Activated B cell treated with CpG ODN at 0.5 μM for 24 hours (primary cell): ENCODE measurements at regions not wholly inside any gene's neighbourhood (a gene's known extent, or its start where the extent isn't known, plus 50 kb on each side); places are given as distances from the start of the nearest gene placed in this dataset.

Source experiments
- ATAC-seq: fragments of 200-7000 bp; cut with Tn5 transposase; one replicate; pipeline ENCODE4 v1.10.0; 2021; ENCODE audit warnings: low read depth, mild to moderate bottlenecking, moderate library complexity
- CTCF ChIA-PET: fragments of 350-600 bp; sonication (Branson Sonifier 250); formaldehyde crosslinking; loops from one replicate; lab custom pipeline; 2021; ENCODE audit warnings: antibody characterized with exemption; lab: Charles Lee
- POLR2A ChIA-PET: fragments of 350-600 bp; sonication (Branson Sonifier 250); formaldehyde crosslinking; loops from one replicate; lab custom pipeline; 2021; ENCODE audit warnings: antibody characterized with exemption; lab: Charles Lee
- DNase-seq: peaks from one replicate; pipeline ENCODE4 v3.0.0; 2022
- H3K27ac Mint-ChIP-seq: one replicate; pipeline ENCODE4 v1.8.0; 2020; ENCODE audit warnings: mixed read lengths
- H3K27me3 Mint-ChIP-seq: one replicate; pipeline ENCODE4 v1.8.0; 2021; ENCODE audit warnings: mixed read lengths
- H3K36me3 Mint-ChIP-seq: one replicate; pipeline ENCODE4 v1.8.0; 2021; ENCODE audit warnings: low read depth, mixed read lengths
- H3K4me1 Mint-ChIP-seq: one replicate; pipeline ENCODE4 v1.8.0; 2021; ENCODE audit warnings: mixed read lengths
- H3K4me3 Mint-ChIP-seq: one replicate; pipeline ENCODE4 v1.8.0; 2020; ENCODE audit warnings: mild to moderate bottlenecking, mixed read lengths
- H3K9me3 Mint-ChIP-seq: one replicate; pipeline ENCODE4 v1.8.0; 2020; ENCODE audit warnings: mixed read lengths
- intact Hi-C: fragments of 100-400 bp; cut with micrococcal nuclease; formaldehyde crosslinking; loops from one replicate; pipeline ENCODE4 v1.15.1; 2024
- TF ChIP-seq, protein P1 (sequence below): fragments of 200-600 bp; IDR thresholded peaks from one replicate; pipeline ENCODE4 v1.8.0; 2022; ENCODE audit warnings: antibody characterized with exemption, mild to moderate bottlenecking

DNA sequence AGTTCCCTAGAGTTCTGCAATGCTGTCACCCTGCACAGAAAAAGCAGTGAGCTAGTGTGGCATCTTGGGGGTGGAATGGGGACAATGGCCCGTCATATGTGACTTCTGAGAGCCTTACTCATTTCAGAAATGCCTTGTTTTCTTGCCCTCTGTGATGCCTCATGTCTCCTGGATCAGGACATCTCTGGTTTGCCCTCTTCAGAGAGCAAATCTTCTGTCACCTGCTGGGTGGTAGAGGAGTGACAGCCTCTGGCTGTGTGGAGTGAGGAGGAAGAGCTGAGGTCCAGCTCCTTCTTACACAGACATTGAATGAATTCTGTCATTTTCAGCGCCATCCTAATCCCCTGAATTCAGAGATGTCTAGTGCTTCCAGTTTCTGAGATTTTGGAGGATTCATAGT, 55.6 kb upstream of the PHLPP1 start:
- Mint-ChIP-seq H3K4me3 (no peak overlapping the region), H3K9me3 (no peaks in the 10 kb centered on the region), H3K27me3 (no peaks in the 10 kb centered on the region), H3K4me1 (no peaks in the 10 kb centered on the region), H3K27ac (no peak overlapping the region), H3K36me3 (no peaks in the 10 kb centered on the region)
- no peak for ATAC-seq
- intact Hi-C loops = no loop called here
- TF ChIP-seq, protein P1, sequence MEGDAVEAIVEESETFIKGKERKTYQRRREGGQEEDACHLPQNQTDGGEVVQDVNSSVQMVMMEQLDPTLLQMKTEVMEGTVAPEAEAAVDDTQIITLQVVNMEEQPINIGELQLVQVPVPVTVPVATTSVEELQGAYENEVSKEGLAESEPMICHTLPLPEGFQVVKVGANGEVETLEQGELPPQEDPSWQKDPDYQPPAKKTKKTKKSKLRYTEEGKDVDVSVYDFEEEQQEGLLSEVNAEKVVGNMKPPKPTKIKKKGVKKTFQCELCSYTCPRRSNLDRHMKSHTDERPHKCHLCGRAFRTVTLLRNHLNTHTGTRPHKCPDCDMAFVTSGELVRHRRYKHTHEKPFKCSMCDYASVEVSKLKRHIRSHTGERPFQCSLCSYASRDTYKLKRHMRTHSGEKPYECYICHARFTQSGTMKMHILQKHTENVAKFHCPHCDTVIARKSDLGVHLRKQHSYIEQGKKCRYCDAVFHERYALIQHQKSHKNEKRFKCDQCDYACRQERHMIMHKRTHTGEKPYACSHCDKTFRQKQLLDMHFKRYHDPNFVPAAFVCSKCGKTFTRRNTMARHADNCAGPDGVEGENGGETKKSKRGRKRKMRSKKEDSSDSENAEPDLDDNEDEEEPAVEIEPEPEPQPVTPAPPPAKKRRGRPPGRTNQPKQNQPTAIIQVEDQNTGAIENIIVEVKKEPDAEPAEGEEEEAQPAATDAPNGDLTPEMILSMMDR = no peak
- ChIA-PET CTCF (no interaction called here), POLR2A (no interaction called here)
- no peak for DNase-seq

GRCh38 chr18:62660691-62661090, 54.6 kb upstream of the PHLPP1 start:
- Mint-ChIP-seq H3K4me3 (no peak overlapping the region), H3K9me3 (no peaks in the 10 kb centered on the region), H3K4me1 (no peaks in the 10 kb centered on the region), H3K27ac (no peak overlapping the region), H3K27me3 (no peaks in the 10 kb centered on the region), H3K36me3 (no peaks in the 10 kb centered on the region)
- intact Hi-C loops = no loop called here
- ChIA-PET CTCF (no interaction called here), POLR2A (no interaction called here)
- DNase-seq (no peak), ATAC-seq (no peak)
- TF ChIP-seq, protein P1 = no peak

GRCh38 chr18:62663731-62664336, 51.5 kb upstream of the PHLPP1 start:
- DNase-seq (no peak), ATAC-seq (no peak)
- Mint-ChIP-seq H3K4me1 (no peaks in the 10 kb centered on the region), H3K9me3 (no peaks in the 10 kb centered on the region), H3K4me3 (no peak overlapping the region), H3K27me3 (no peaks in the 10 kb centered on the region), H3K36me3 (no peaks in the 10 kb centered on the region), H3K27ac (no peak overlapping the region)
- intact Hi-C loops = no loop called here
- TF ChIP-seq, protein P1 = no peak
- CTCF ChIA-PET = no interaction called here
- POLR2A ChIA-PET = interaction anchor here (0.6 kb wide), 1 partner anchor 484 kb away, joined by 3 read pairs; no protein-coding TSS in a partner anchor

DNA sequence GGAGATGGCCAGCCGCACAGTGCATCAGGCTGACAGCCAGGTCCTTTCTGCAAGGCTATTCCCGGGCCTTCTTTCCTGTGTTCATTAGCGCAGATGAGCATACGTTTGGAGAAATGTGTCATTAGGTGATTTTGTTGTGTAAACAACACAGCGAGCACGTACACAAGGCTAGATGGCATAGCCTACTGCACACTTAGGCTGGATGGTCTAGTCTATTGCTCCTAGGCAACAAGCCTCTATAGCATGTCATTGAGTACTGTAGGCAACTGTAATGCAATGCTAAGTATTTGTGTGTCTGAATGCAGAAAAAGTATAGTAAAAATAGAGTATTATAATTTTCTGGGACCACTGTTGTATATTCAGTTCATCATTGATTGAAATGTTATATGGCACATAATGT, 50.9 kb upstream of the PHLPP1 start:
- TF ChIP-seq, protein P1 = no peak
- intact Hi-C loops = no loop called here
- ChIA-PET POLR2A (interaction anchor here (0.6 kb wide), 1 partner anchor 484 kb away, joined by 3 read pairs; no protein-coding TSS in a partner anchor), CTCF (no interaction called here)
- no peak overlapping the region for H3K27ac Mint-ChIP-seq
- no peak for DNase-seq
- no peaks in the 10 kb centered on the region for H3K27me3 Mint-ChIP-seq
- ATAC-seq = no peak
- no peaks in the 10 kb centered on the region for H3K4me1 Mint-ChIP-seq
- no peaks in the 10 kb centered on the region for H3K9me3 Mint-ChIP-seq
- H3K36me3 Mint-ChIP-seq = no peaks in the 10 kb centered on the region
- H3K4me3 Mint-ChIP-seq = no peak overlapping the region

DNA sequence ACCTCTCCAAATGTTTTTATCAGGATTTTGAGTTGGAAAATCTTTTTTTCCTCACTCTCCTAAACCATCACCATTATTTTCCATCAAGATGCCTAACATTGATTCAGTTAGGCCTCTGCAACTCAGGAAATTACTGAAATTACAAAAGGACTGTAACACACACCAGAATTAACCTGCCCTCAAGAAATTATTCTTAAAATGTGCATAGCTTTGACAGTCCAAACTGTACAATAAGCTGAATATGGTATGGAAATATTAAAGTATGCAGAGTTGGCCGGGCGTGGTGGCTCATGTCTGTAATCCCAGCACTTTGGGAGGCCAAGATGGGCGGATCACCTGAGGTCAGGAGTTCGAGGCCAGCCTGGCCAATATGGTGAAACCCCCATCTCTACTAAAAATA, 50.2 kb upstream of the PHLPP1 start:
- ChIA-PET POLR2A (no interaction called here), CTCF (no interaction called here)
- no peaks in the 10 kb centered on the region for H3K27me3 Mint-ChIP-seq
- ATAC-seq (no peak), DNase-seq (no peak)
- intact Hi-C loops = no loop called here
- H3K9me3 Mint-ChIP-seq = no peaks in the 10 kb centered on the region
- TF ChIP-seq, protein P1 = no peak
- no peaks in the 10 kb centered on the region for H3K36me3 Mint-ChIP-seq
- no peaks in the 10 kb centered on the region for H3K4me1 Mint-ChIP-seq
- H3K27ac Mint-ChIP-seq = no peak overlapping the region
- no peak overlapping the region for H3K4me3 Mint-ChIP-seq
